Heart left ventricle (tissue), 16 donors: ENCODE measurements at regions not wholly inside any gene's neighbourhood (a gene's known extent, or its start where the extent isn't known, plus 50 kb on each side); places are given as distances from the start of the nearest gene placed in this dataset.

Source experiments
- ATAC-seq, 4 donors: fragments of 200-7000 bp; cut with Tn5 transposase; one replicate each; pipeline ENCODE4 v1.9.1; 2020 to 2022; ENCODE audit warnings: moderate library complexity in 4 of 4, mild to moderate bottlenecking in 3 of 4, moderate number of reproducible peaks in 1 of 4
- DNase-seq, 5 donors: peaks; one replicate each; pipeline ENCODE4 v3.0.0-alpha.2; 2020
- H3K27ac ChIP-seq, 12 donors: fragments of 200-600 bp; sonication (generic) in 4 of 12; one replicate each; pipeline versions ENCODE4 v1.5.0 to v1.8.0; 2016 to 2022; ENCODE audit warnings: mild to moderate bottlenecking in 2 of 12
- H3K27me3 ChIP-seq, 9 donors: fragments of 200-600 bp; sonication (generic) in 2 of 9; one replicate each; pipeline versions ENCODE4 v1.5.1 to v1.8.0; 2016 to 2022; ENCODE audit warnings: mild to moderate bottlenecking in 3 of 9
- H3K36me3 ChIP-seq, 9 donors: fragments of 200-600 bp; sonication (generic) in 2 of 9; one replicate each; pipeline versions ENCODE4 v1.5.0 to v1.8.0; 2018 to 2022; ENCODE audit warnings: mild to moderate bottlenecking in 2 of 9
- H3K4me1 ChIP-seq, 12 donors: fragments of 200-600 bp; sonication (generic) in 4 of 12; one replicate each; pipeline versions ENCODE4 v1.5.0 to v1.8.0; 2016 to 2022; ENCODE audit warnings: mild to moderate bottlenecking in 3 of 12
- H3K4me3 ChIP-seq, 12 donors: fragments of 200-600 bp; sonication (generic) in 4 of 12; one replicate each; pipeline versions ENCODE4 v1.5.0 to v1.8.0; 2017 to 2022; ENCODE audit warnings: mild to moderate bottlenecking in 9 of 12, moderate library complexity in 4 of 12
- H3K9me3 ChIP-seq, 12 donors: fragments of 200-600 bp; sonication (generic) in 4 of 12; one replicate each; pipeline versions ENCODE4 v1.5.0 to v1.8.0; 2016 to 2022; ENCODE audit warnings: mild to moderate bottlenecking in 1 of 12
- CTCF ChIP-seq, 12 donors: fragments of 200-600 bp; sonication (generic) in 4 of 12; IDR thresholded peaks; one replicate each; pipeline versions ENCODE4 v1.5.0 to v1.8.0; 2018 to 2022; ENCODE audit warnings: antibody characterized with exemption in 12 of 12, mild to moderate bottlenecking in 5 of 12
- POLR2A ChIP-seq, 2 donors: fragments of 450-650 bp; IDR thresholded peaks; one replicate each; pipeline ENCODE4 v1.6.1; 2017; ENCODE audit warnings: antibody characterized with exemption in 2 of 2, mild to moderate bottlenecking in 2 of 2, moderate library complexity in 2 of 2
- WGBS, 4 donors: extraction: QIAGEN DNeasy Blood & Tissue Kit in 2 of 4; methylation state at CpG; one replicate each; pipeline versions ENCODE4 v1.1.5 to v1.1.7; 2013 to 2018; 5-methylcytosine and 5-hydroxymethylcytosine counted together
- intact Hi-C, 10 donors: fragments of 100-400 bp; cut with DNase I; formaldehyde crosslinking; loops; one replicate each; pipeline versions ENCODE4 v1.11.1 to v1.14.2; 2022
- donor health status: ischemic (EF 13 %, LVEDD 7.1; RV severe dilation, severe dysfunction).
- donor health status: healthy with polysubstance abuse.
- donor health status: DM: no; HTN: yes; CAD: no.
- donor health status: DM: no; HTN: no; CAD: no.
- donor health status: ischemic (EF 25% LVEDD 6.9; RV normal size, moderate dysfunction).
- donor health status: ischemic (EF 25% LVEDD 5.7; RV mildly dilated, moderate dysfunction).
- donor health status: healthy.
- donor health status: DM: yes; HTN: yes; CAD: no.
- donor health status: ischemic (EF 35%, LVEDD 5.7; RV mildly dilated, moderate dysfunction).
- donor health status: nonischemic (EF 11% LVEDD 7.7; RV severe dilation, severe dysfunction).
- donor health status: DM: yes; HTN: yes; CAD: no.
- donor health status: PGD.
- donor health status: ischemic (EF 29% LVEDD 5.4; RV normal size, mild dysfunction).
- donor health status: nonischemic (EF 23%, LVEDD 6.1; RV moderate dilation, normal function).

GRCh38 chr2:107258531-107259407, 372.8 kb upstream of the ST6GAL2 start:
- 46 to 56% (median 49%) methylated on average over 8 of the region's 8 CpGs for WGBS, 4 donors

GRCh38 chr2:107259408-107260195, 373.6 kb upstream of the ST6GAL2 start:
- DNase-seq (no peak), ATAC-seq (no peak)
- intact Hi-C loops: no loop called here
- Histone ChIP-seq H3K27me3 (no peaks in the 10 kb centered on the region), H3K9me3 (no peaks in the 10 kb centered on the region), H3K27ac (no peak overlapping the region), H3K4me3 (no peak overlapping the region), H3K4me1 (no peaks in the 10 kb centered on the region), H3K36me3 (no peaks in the 10 kb centered on the region)
- 75 to 90% (median 82%) methylated on average over 4 of the region's 4 CpGs for WGBS, 4 donors
- TF ChIP-seq CTCF (IDR thresholded peaks at IDR 0.05): no peak
- no peak for TF ChIP-seq POLR2A (IDR thresholded peaks at IDR 0.05)

More at GRCh38 chr2:107258531-107259407, 372.8 kb upstream of the ST6GAL2 start:
- DNase-seq (no peak), ATAC-seq (no peak)
- TF ChIP-seq POLR2A (IDR thresholded peaks at IDR 0.05): no peak
- TF ChIP-seq CTCF (IDR thresholded peaks at IDR 0.05): no peak
- Histone ChIP-seq H3K36me3 (no peaks in the 10 kb centered on the region), H3K9me3 (no peaks in the 10 kb centered on the region), H3K27ac (no peak overlapping the region), H3K27me3 (no peaks in the 10 kb centered on the region), H3K4me1 (no peaks in the 10 kb centered on the region), H3K4me3 (no peak overlapping the region)
- intact Hi-C loops: no loop called here

- H3K27me3 ChIP-seq: no peaks in the 10 kb centered on the region
- no peak for DNase-seq
- H3K4me3 ChIP-seq: no peak overlapping the region
- H3K36me3 ChIP-seq: no peaks in the 10 kb centered on the region
- intact Hi-C loops: no loop called here
- H3K9me3 ChIP-seq: no peaks in the 10 kb centered on the region
- no peak for ATAC-seq
- TF ChIP-seq CTCF (IDR thresholded peaks at IDR 0.05) (no peak), POLR2A (IDR thresholded peaks at IDR 0.05) (no peak)
- no peaks in the 10 kb centered on the region for H3K4me1 ChIP-seq
- H3K27ac ChIP-seq: no peak overlapping the region
- WGBS, 4 donors: 54 to 66% (median 61%) methylated on average over 3 of the region's 3 CpGs
These were observed 377.7 kb upstream of the ST6GAL2 start for GRCh38 chr2:107263628-107264027.

- ATAC-seq: no peak
- Histone ChIP-seq H3K9me3 (no peaks in the 10 kb centered on the region), H3K4me3 (no peak overlapping the region), H3K27ac (no peak overlapping the region), H3K4me1 (no peaks in the 10 kb centered on the region), H3K27me3 (no peaks in the 10 kb centered on the region), H3K36me3 (no peaks in the 10 kb centered on the region)
- no peak for TF ChIP-seq POLR2A (IDR thresholded peaks at IDR 0.05)
- no peak for TF ChIP-seq CTCF (IDR thresholded peaks at IDR 0.05)
- intact Hi-C loops: no loop called here
- no peak for DNase-seq
- WGBS, 4 donors: 92 to 95% (median 93%) methylated on average over 6 of the region's 6 CpGs
These were observed 378.2 kb upstream of the ST6GAL2 start for GRCh38 chr2:107264184-107264583.
